Neural cell (in vitro differentiated cells): ENCODE measurements at regions not wholly inside any gene's neighbourhood (a gene's known extent, or its start where the extent isn't known, plus 50 kb on each side); places are given as distances from the start of the nearest gene placed in this dataset.

Source experiments
- H2AFZ ChIP-seq: fragments of 200-600, 300-800 bp; sonication (generic), shearing (Covaris generic); 2 replicates; pipeline ENCODE4 v1.6.0; 2014; ENCODE audit warnings: low read depth, mild to moderate bottlenecking, antibody characterized with exemption, low read length, moderate library complexity
- H3F3A ChIP-seq: fragments of 200-600 bp; shearing (Covaris generic); 2 replicates; pipeline ENCODE4 v1.6.1; 2016; ENCODE audit warnings: mild to moderate bottlenecking, moderate library complexity, mixed read lengths, antibody characterized with exemption, low read length; ENCODE audit not compliant: insufficient read depth, poor library complexity, severe bottlenecking
- H3K27ac ChIP-seq: fragments of 200-600, 300-800 bp; sonication (generic), shearing (Covaris generic); 2 replicates; pipeline ENCODE4 v1.5.1; 2014; ENCODE audit warnings: mild to moderate bottlenecking, low read length, moderate library complexity
- H3K27me3 ChIP-seq: fragments of 300-800, 200-600 bp; sonication (generic), shearing (Covaris generic); 2 replicates; pipeline ENCODE4 v1.6.0; 2014; ENCODE audit warnings: mild to moderate bottlenecking, low read depth, low read length, moderate library complexity; ENCODE audit not compliant: insufficient read depth
- H3K36me3 ChIP-seq: fragments of 300-800, 200-600 bp; sonication (generic), shearing (Covaris generic); 2 replicates; pipeline ENCODE4 v1.5.1; 2014; ENCODE audit warnings: mild to moderate bottlenecking, antibody characterized with exemption, low read length, moderate library complexity; ENCODE audit not compliant: insufficient read depth
- H3K4me2 ChIP-seq: fragments of 300-800, 200-600 bp; sonication (generic), shearing (Covaris generic); 2 replicates; pipeline ENCODE4 v1.6.0; 2014; ENCODE audit warnings: mild to moderate bottlenecking, low read length
- H3K4me3 ChIP-seq: fragments of 300-800, 200-600 bp; sonication (generic), shearing (Covaris generic); 2 replicates; pipeline ENCODE4 v1.5.1; 2014; ENCODE audit warnings: mild to moderate bottlenecking, low read length, moderate library complexity
- H3K79me2 ChIP-seq: fragments of 200-600 bp; shearing (Covaris generic); replicated peaks from 2 replicates; pipeline ENCODE4 v1.6.0; 2014; ENCODE audit warnings: mild to moderate bottlenecking, low read length, moderate library complexity; ENCODE audit not compliant: insufficient read depth
- H3K9ac ChIP-seq: fragments of 300-800, 200-600 bp; sonication (generic), shearing (Covaris generic); 2 replicates; pipeline ENCODE4 v1.6.1; 2016; ENCODE audit warnings: mild to moderate bottlenecking, low read length, mixed read lengths
- H3K9me2 ChIP-seq: fragments of 200-600 bp; shearing (Covaris generic); 2 replicates; pipeline ENCODE4 v1.6.1; 2016; ENCODE audit warnings: mild to moderate bottlenecking, low read length, mixed read lengths; ENCODE audit not compliant: insufficient read depth
- H3K9me3 ChIP-seq: fragments of 200-600, 300-800 bp; sonication (generic), shearing (Covaris generic); 2 replicates; pipeline ENCODE4 v1.6.1; 2016; ENCODE audit warnings: mild to moderate bottlenecking, mixed run types, low read length, moderate library complexity, mixed read lengths
- H4K20me1 ChIP-seq: fragments of 200-600 bp; shearing (Covaris generic); 2 replicates; pipeline ENCODE4 v1.6.1; 2016; ENCODE audit warnings: mild to moderate bottlenecking, mixed run types; ENCODE audit not compliant: insufficient read depth
- EP300 ChIP-seq: fragments of 450-650 bp; conservative IDR thresholded peaks from 2 replicates; pipeline ENCODE4 v1.6.1; 2014; ENCODE audit warnings: antibody characterized with exemption, mild to moderate bottlenecking, moderate library complexity; ENCODE audit not compliant: poor library complexity, severe bottlenecking
- EZH2 ChIP-seq: fragments of 200-600, 300-800 bp; shearing (Covaris generic), sonication (generic); IDR thresholded peaks from 2 replicates; pipeline ENCODE4 v1.6.1; 2014; ENCODE audit warnings: antibody characterized with exemption, low read length, borderline replicate concordance, mild to moderate bottlenecking; ENCODE audit not compliant: insufficient read depth, poor library complexity, severe bottlenecking
- MXI1 ChIP-seq: fragments of 450-650 bp; conservative IDR thresholded peaks from 2 replicates; pipeline ENCODE4 v1.6.1; 2014; ENCODE audit warnings: antibody characterized with exemption, mild to moderate bottlenecking; ENCODE audit not compliant: poor library complexity, severe bottlenecking
- POLR2AphosphoS5 ChIP-seq: IDR thresholded peaks from 2 replicates; pipeline ENCODE4 v1.6.1; 2012
- RAD21 ChIP-seq: fragments of 450-650 bp; conservative IDR thresholded peaks from 2 replicates; pipeline ENCODE4 v1.6.1; 2014; ENCODE audit warnings: antibody characterized with exemption, mild to moderate bottlenecking, moderate library complexity
- REST ChIP-seq: IDR thresholded peaks from 2 replicates; pipeline ENCODE4 v1.6.1; 2012; ENCODE audit warnings: borderline replicate concordance
- SMC3 ChIP-seq: fragments of 450-650 bp; conservative IDR thresholded peaks from 2 replicates; pipeline ENCODE4 v1.6.1; 2014; ENCODE audit warnings: antibody characterized with exemption, mild to moderate bottlenecking, moderate library complexity; ENCODE audit not compliant: poor library complexity
- TAF1 ChIP-seq: IDR thresholded peaks from 2 replicates; pipeline ENCODE4 v1.6.1; 2012; ENCODE audit warnings: low read depth
- TF ChIP-seq, protein P1 (sequence below): fragments of 450-650 bp; IDR thresholded peaks from 2 replicates; pipeline ENCODE4 v1.5.1; 2014; ENCODE audit warnings: antibody characterized with exemption, mild to moderate bottlenecking, moderate library complexity; ENCODE audit not compliant: poor library complexity, severe bottlenecking

- Histone ChIP-seq H2AFZ (no peak overlapping the region), H3F3A (no peaks in the 10 kb centered on the region), H4K20me1 (no peaks in the 10 kb centered on the region), H3K36me3 (no peaks in the 10 kb centered on the region), H3K4me3 (no peak overlapping the region), H3K9me2 (no peaks in the 10 kb centered on the region), H3K27me3 (no peaks in the 10 kb centered on the region), H3K9ac (no peak overlapping the region), H3K27ac (no peak overlapping the region), H3K9me3 (no peaks in the 10 kb centered on the region), H3K79me2 (no peaks in the 10 kb centered on the region), H3K4me2 (no peak overlapping the region)
- TF ChIP-seq SMC3 (no peak), POLR2AphosphoS5 (no peak), RAD21 (no peak), EP300 (no peak), TAF1 (no peak), REST (no peak), MXI1 (no peak), EZH2 (no peak)
- TF ChIP-seq, protein P1, sequence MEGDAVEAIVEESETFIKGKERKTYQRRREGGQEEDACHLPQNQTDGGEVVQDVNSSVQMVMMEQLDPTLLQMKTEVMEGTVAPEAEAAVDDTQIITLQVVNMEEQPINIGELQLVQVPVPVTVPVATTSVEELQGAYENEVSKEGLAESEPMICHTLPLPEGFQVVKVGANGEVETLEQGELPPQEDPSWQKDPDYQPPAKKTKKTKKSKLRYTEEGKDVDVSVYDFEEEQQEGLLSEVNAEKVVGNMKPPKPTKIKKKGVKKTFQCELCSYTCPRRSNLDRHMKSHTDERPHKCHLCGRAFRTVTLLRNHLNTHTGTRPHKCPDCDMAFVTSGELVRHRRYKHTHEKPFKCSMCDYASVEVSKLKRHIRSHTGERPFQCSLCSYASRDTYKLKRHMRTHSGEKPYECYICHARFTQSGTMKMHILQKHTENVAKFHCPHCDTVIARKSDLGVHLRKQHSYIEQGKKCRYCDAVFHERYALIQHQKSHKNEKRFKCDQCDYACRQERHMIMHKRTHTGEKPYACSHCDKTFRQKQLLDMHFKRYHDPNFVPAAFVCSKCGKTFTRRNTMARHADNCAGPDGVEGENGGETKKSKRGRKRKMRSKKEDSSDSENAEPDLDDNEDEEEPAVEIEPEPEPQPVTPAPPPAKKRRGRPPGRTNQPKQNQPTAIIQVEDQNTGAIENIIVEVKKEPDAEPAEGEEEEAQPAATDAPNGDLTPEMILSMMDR: no peak
Observed at GRCh38 chr18:45328811-45329210, 286.5 kb upstream of the SLC14A2 start.

- H3K4me3 ChIP-seq: no peak overlapping the region
- TF ChIP-seq REST (no peak), POLR2AphosphoS5 (no peak), RAD21 (no peak), SMC3 (no peak), EZH2 (no peak), EP300 (no peak), MXI1 (no peak), TAF1 (no peak)
- TF ChIP-seq, protein P1: no peak
- H3K27me3 ChIP-seq: no peaks in the 10 kb centered on the region
- H3K4me2 ChIP-seq: no peak overlapping the region
- no peak overlapping the region for H3K9ac ChIP-seq
- H3K9me2 ChIP-seq: no peaks in the 10 kb centered on the region
- H3K9me3 ChIP-seq: no peaks in the 10 kb centered on the region
- no peak overlapping the region for H3K27ac ChIP-seq
- no peaks in the 10 kb centered on the region for H4K20me1 ChIP-seq
- no peaks in the 10 kb centered on the region for H3K79me2 ChIP-seq
- no peaks in the 10 kb centered on the region for H3K36me3 ChIP-seq
- H3F3A ChIP-seq: no peaks in the 10 kb centered on the region
- no peak overlapping the region for H2AFZ ChIP-seq
Observed at GRCh38 chr18:45329316-45329715, 286.0 kb upstream of the SLC14A2 start.
